Activated CD8-positive, alpha-beta memory T cell treated with anti-CD3 and anti-CD28 coated beads, Interleukin-2, amount 50 U/mL, for 1 hour (primary cell): ENCODE measurements at regions not wholly inside any gene's neighbourhood (a gene's known extent, or its start where the extent isn't known, plus 50 kb on each side); places are given as distances from the start of the nearest gene placed in this dataset.
"Not testable (repeated sequence)": the region's sequence is repeated elsewhere in the genome, so short reads cannot be mapped to it uniquely, and the experiment has no call there.

Experiments used
- DNase-seq: peaks from one replicate; pipeline ENCODE4 v3.0.0-alpha.2; 2020; ENCODE audit errors: extremely low read depth

- DNase-seq, result no peak
These were observed 75.5 kb upstream of the CLDN5 start for GRCh38 chr22:19599626-19600243.

- DNase-seq, result not testable (repeated sequence)
These were observed 79.1 kb upstream of the CLDN5 start for GRCh38 chr22:19603346-19603745.

GRCh38 chr22:19603767-19604166, 79.6 kb upstream of the CLDN5 start:
- DNase-seq, result no peak

DNA sequence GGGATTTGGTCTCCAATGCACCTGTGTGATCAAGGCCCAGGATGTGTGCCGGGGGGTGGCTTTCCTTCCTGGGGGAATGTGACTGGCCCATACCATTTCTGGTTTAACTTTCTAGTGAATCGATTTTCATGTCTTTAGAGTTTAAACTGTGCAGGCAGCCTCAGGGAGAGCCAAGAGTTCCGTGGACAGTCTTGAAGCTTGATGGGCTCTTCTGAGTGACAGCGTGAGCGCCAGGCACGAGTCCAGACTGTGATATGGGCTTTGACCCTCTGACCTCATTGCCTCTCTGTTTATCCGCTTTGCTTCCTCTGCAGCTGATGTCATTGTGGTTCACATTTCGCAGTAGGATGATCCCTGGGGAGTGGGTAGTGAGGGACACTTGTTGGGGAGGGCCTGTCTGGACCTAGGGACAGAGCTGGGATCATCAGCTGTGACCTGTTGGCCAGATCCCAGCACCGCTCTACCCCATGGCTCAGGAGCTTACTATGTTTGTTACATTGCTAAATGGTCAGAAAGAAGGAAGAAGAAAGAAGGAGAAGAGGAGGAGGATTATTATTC, 80.6 kb upstream of the CLDN5 start:
- DNase-seq, result no peak

DNA sequence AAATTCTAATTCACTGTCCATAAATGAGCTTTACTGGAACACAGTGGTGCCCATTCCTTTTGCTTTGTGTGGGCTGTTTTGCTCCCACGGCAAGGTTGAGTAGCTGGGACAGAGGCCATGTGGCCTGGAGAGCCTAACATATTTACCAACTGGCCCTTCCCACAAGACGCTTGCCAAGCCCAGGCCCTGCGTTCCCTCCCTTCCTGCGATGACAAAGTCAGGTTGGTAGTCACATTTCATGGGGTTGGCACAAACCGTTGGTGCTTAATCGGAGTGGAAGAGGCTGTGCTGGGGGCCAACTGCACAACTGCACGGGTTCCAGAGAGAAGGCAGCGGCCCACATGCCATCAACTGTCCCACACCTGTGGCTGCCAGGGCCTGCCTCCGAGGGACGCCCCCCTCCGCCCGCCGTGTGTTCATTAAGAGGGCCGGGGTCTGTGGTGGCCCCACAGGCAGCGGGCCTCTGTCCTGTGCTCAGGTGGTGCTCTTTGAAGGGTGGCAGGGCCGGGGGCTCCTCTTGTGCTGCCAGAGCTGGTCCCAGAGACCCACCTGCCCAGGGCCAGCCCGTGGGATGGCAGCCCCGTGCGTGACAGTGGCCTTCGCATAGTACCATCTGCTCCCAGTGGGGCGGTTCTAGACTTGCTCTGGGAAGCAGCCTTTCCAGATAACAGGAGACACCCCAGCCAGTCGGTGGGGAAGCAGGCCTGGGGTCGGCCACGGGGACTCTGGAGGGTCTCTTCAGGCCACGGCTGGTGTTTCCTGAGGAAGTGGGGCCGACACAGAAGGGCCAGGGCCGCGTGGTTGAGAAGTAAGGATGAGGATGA, 81.5 kb upstream of the CLDN5 start:
- DNase-seq, result no peak

DNA sequence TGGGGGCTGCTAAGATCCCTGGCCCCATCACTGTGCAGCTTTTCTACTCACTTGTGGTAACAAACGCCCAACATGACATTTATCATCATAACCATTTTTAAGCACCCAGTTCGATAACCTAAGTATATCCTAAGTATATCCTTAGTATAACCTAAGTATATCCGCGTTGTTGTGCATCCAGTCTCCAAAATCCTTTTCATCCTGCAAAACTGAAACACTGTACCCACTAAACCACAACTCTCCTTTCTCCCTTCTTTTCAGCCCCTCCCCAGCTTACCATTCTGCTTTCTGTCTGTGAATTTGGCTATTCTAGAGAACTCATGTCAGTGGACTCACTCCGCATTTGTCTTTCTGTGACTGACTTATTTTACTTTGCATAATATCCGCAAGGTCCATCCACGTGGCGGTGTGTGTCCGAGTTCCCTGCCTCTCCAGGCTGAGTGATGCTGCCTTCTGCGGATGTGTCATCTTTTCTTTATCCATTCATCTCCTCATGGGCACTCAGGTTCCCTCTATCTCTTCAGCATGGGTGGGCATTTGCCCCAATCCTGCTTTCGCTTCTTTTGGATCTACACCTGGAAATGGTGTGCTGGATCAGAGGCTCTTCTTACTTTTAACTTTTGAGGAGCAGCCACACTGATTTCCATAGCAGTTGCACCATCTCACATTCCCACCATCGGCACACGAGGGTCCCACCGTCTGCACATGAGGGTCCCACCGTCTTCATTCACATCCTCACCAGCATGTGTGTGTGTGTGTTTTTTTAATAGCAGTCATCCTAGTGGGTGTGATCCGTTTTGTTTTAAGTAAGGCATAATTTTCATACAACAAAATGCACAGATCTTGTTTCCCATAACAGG, 82.4 kb upstream of the CLDN5 start:
- no peak for DNase-seq

DNA sequence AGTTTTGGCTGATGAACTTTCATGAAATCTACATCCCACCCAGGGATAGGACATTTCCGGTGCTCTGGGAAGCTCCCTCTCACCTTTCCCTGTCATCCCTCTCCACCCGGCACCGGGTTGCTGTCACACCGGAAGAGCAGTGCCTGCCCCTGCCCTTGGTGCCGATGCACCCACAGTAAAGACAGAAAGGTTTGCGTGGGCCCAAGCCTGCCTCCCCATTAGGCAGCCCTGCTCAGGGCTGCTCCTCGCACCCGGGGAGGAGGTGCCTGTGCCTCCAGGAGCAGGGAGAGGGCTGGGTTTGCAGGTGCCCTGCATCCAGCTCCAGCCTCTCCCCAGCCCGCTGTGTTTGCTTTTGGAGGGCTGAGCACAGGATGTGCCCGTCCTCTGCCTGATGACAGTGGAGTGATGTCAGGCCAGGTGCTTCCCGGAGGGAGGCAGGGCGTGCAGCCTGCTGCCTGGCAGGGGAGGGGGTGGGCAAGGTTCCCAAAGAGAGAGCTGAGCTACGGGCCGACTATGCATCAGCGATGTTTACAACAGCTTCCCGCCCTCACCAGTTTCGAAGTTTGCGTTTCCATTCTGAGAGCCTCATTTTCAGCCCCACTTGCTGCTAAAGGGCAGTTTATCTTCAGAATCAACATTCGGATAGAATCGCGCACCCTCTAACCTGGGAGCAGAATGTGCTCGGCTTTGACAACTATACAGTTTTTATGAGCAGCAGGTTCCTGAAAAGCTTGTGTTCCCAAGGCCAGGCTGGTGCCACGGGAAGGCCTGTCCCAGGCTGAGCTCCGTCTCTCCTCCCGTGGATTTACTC, 83.2 kb upstream of the CLDN5 start:
- no peak for DNase-seq

DNA sequence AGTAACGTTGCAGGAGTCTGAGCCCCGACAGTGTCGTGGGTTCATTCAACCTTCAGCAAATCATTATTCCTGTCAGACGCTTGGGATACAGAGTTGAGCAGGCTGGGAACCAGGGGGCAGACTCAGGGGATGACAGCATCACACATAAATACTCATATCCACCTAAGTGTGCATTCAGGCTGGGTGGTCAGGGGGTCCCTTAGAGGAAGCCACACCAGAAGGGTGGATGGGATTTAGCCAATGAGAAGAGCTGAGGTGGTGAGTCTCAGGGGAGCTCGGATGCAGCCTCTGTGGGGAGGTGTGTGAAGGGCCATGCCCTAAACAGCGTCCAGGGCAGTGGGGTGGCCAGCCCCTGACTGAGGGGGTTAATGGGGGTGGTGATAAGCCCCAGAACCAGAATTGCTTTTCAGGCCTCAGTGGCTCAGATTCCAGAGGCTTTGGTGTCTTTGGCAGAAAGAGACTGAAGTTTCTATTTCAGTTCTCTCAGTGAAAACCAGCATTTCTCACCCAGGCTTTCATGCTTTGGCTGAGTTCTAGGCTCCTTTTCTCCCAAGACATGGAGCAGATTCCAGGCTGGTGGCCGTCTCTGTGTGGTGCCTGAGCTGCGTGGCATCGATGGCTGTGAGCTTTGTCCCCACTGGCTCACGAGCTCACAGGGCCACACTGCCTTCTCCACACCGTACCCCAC, 83.9 kb upstream of the CLDN5 start:
- no peak for DNase-seq

DNA sequence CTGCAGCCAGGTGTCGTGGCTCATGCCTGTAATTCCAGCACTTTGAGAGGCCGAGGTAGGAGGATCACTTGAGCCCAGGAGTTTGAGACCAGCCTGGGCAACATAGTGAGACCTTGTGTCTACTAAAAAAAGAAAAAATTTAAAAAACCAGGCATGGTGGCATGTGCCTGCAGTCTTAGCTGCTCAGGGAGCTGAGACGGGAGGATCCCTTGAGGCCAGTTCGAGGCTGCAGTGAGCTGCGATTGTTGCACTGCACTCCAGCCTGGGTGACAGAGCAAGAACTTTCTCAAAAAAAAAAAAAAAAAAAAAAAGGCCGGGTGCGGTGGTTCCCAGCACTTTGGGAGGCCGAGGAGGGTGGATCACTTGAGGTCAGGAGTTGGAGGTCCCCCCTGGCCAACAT, 85.5 kb upstream of the CLDN5 start:
- not testable (repeated sequence) for DNase-seq

GRCh38 chr22:19610518-19611253, 86.5 kb upstream of the CLDN5 start:
- no peak for DNase-seq

DNA sequence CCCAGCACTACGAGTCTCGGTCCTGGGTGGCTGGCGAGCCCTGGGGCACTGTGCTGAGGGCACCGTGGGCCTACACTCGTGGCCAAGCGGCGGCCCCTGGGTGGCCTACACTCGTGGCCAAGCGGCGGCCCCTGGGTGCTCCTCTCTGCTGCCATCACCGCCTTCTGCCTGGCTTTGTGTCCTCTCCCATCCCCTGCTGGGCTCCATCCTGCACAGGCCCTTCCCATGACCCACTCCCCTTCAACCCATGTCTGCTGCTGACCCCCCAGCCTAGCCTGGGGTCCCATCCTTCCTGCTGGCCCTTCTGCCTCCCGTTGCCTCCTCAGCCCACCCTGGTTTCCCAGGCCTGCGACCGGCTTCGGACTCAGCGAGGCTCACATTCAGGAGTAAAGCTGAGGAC, 87.4 kb upstream of the CLDN5 start:
- DNase-seq, result no peak

DNA sequence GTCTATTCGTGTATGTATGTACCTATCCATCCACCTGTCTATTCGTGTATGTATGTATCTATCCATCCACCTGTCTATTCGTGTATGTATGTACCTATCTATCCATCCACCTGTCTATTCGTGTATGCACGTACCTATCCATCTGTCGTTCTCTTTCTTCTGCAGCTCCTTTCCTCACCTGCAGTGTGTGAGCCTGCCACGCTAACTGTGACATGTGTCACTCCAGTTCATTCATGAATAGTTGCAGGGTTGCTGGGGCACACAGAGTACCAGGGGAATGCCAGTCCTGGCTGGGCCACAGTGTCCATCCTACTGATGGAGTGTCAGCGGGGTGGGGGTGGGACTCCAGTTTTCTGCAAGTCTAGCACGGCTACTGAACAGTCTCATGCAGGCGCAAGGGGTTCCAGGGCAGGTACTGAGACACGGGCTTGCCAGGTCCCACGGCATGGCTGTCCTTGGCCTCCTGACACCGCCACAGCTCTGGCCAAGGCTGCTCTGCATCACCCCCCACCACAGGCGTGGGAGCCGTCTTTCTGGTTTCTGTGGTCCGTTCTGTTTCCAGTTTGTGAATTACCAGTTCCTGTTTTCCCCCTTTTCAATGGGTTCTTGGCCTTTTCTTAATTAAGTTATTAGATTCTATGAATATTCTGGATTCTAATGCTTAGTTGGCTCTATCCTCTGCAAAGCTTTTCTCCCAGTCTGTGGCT, 88.8 kb upstream of the CLDN5 start:
- no peak for DNase-seq

GRCh38 chr22:19614536-19614863, 90.3 kb upstream of the CLDN5 start:
- no peak for DNase-seq

- no peak for DNase-seq
These were observed 90.8 kb upstream of the CLDN5 start for GRCh38 chr22:19615001-19615461.

- no peak for DNase-seq
These were observed 91.8 kb upstream of the CLDN5 start for GRCh38 chr22:19615867-19616581.

DNA sequence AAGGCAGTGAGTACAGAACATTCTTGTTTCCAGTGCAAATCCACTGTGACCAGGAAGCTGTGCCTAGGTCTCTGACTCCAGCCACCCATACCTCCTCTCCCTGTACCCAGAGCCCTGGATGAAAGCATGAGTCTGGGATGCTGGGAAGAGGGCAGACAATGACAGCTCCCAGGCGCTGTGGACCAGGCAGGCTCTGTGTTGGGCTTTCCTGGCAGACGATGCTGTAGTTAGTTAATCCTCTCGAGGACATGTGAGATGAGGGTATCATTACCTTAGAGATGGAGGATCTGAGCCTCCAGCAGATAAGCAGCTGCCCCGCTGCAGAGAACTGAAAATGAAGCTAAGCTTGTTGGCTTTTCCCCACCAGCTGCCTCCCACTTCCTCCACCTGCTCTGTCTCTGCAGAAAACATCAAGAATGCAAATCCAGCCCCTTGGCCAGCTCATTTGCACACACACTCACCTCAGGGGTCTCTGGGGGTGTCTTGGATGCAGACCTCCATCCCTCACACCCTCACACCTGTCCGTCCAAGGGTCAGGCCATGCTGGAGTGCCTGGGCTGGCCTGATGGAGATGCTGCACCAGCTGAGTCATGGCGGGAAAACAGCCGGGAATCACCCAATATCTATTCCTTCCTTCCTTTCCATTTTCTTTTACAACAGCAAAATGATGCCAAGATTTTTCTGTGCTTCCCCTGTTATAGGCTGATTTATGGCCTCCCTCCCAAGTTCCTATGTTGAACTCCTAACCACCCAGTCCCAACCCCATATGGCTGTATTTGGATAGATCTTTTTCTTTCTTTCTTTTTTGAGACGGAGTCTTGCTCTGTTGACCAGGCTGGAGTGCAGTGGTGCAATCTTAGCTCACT, 94.9 kb upstream of the SEPTIN5 start:
- DNase-seq, result no peak

DNA sequence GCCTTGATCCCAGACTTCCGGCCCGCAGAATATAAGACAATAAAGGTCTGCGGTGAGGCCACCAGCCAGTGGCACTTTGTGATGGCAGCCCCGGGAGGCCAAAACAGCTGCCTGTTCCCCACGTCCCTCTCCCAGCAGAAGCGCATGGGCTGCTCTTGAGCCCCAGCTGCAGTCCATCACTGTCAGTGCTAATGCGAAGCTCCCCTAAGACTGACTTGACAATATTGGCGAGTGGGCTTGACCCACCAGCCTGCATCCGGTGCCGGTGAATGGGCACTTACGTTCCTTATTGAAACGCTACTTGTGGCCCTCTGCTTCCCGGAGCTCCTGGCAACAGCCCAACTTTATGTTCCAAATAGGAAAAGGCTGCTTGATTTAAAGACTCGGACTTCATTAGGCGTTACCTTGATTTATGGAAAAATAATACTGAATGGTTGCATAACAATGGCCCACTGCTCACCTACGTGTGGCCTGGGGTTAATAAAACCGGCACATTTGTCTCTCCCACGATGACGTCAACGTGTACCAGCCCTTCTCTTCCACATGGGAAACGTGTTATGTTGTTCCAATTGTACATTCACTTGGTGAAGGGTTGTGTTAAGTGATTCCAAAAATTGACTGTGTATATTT, 93.4 kb upstream of the SEPTIN5 start:
- no peak for DNase-seq
